Suppressor macrophage treated with lipopolysaccharide for 1 hour (primary cell): ENCODE measurements at regions not wholly inside any gene's neighbourhood (a gene's known extent, or its start where the extent isn't known, plus 50 kb on each side); places are given as distances from the start of the nearest gene placed in this dataset.
"Not testable (repeated sequence)": the region's sequence is repeated elsewhere in the genome, so short reads cannot be mapped to it uniquely, and the experiment has no call there.

Experiments
- DNase-seq, 3 donors: peaks; one replicate each; pipeline ENCODE4 v3.0.0-alpha.2; 2020 to 2022

- not testable (repeated sequence) for DNase-seq
These were observed 1286.4 kb upstream of the CDH18 start for GRCh38 chr5:21274361-21274760.

DNA sequence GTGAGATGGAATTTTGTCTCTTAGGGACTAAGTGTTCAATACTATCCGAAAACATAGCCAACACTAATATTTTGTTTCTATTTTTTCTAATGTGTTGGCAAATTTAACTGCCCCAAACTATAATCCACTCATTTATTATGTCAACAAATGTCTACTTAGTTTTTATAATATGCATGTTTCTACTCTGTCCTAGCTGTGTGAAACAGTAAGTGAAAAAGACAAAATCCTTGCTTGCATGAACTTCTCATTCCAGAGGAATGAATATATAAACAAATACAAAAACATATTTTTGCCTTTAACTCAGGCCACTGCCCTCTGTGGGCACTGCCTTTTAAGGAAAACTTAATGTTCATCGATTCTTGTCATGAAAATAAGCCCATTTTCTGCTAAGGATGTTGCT, 1275.4 kb upstream of the CDH18 start:
- DNase-seq: no peak

DNA sequence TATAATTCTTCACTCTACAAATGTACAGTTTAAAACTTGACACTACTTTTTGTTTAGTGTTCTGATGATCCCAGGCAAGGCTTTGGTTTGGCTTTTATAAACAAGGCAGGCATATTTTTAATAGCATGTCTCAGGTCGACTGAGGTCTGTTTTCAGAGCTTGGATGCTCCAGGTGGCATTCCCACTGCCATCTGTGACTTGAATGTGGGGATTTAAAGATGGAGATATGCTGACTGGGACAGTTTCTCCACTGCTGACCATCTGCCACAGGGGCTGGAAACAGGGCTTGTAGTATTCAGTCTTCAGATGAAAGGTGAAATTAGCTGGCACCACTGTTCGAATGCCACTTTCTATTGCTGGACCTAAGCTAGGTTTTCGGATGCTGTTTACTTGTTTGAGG, 1266.2 kb upstream of the CDH18 start:
- no peak for DNase-seq

- no peak for DNase-seq
These were observed 1257.0 kb upstream of the CDH18 start for GRCh38 chr5:21244982-21245381.

- no peak for DNase-seq
These were observed 1250.8 kb upstream of the CDH18 start for GRCh38 chr5:21238786-21239185.

DNA sequence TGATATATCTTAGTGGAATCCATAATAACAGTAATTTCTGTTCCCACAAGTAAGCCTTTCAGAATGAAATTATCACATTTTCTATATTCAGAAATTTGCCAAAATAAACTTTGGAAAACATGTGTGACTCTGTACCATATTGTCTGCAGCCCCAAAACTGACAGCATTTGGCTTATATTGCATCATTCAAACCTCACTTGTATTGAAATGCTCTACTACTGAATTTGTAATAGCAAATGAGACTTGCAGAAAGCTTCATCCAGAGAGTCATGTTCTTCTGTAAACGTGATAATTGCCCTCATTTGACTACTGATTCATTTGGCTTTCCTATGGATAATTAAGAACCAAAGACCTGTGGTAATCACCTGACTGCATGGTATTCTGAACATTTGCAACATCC, 1249.5 kb upstream of the CDH18 start:
- DNase-seq: no peak

DNA sequence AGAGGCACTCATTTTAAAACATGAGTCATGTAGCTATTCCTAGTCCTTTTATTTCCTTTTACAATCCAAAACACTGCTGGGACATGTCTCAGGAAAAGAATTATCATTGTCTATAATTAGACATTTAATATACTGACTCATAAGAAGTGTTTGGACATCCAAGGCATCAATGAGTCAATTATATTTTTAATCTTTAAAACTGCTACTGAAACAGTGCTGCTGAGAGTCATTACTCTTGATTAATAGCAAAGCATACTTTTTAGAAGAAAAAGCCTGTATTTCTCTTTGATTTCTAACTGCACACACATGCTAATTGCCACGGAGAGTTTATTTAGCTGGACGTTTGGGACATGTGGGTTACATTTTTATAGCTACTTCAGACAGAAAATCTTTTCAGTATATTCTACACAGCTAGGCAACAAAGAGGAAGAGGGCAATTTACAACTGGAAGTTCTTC, 1249.0 kb upstream of the CDH18 start:
- DNase-seq: no peak

DNA sequence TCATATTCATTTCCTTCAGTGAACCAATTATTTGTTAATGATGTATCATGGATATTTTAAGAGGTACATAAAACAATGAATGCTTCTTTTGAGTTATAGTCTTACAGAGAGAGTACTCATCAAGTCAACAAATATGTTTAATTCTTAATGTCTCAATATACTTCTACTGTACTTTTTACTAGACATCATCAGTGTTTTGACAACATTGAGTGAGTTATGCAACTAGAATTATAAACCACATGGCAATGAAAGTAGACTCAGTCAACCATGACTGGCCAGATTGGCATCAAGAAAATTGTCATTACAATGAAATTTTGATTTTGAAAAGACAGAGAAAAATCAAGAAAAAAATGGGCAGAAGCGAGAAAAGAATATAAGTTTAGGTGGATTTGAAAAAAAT, 1248.1 kb upstream of the CDH18 start:
- DNase-seq: no peak

- DNase-seq: no peak
These were observed 1237.4 kb upstream of the CDH18 start for GRCh38 chr5:21225223-21226064.

- DNase-seq: no peak
These were observed 1233.6 kb upstream of the CDH18 start for GRCh38 chr5:21221616-21222015.

DNA sequence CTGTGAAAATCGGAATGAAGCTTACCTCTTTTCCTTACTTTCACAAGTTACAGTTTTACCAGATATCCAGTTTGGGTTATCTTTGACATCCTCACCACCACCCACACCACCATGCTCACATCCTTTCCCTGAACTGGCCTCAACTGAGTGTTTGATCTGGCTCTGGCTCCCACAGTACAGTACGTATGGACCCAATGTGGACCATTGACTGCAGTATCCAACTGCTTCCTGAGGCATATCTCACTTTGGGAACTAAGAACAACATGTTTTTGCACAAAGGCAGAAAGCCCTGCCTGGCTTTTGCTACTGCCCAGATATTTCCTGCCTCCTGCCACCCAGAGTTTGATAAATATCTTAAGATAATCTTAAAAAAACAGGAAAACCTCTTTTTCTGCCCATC, 1232.0 kb upstream of the CDH18 start:
- no peak for DNase-seq

DNA sequence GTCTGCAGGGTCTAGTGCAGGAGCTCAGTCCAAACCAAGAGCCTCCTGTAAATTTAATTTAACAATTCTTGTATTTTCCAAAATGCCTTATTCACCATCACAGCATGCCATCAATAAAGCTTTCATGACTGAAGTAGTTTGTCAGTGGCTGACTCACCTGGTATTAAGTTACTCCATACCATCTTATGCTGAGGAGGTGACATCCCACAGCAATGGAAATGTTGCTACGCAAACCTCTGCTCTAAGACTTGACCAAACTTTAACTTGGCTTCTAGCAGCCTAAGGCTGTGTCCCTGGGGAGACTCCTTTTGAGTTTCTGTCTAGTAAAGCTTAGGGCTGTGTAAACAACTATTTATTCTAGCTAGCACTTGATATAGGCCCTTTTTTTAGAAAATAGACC, 1231.3 kb upstream of the CDH18 start:
- no peak for DNase-seq

- DNase-seq: no peak
These were observed 1224.0 kb upstream of the CDH18 start for GRCh38 chr5:21212026-21212425.

DNA sequence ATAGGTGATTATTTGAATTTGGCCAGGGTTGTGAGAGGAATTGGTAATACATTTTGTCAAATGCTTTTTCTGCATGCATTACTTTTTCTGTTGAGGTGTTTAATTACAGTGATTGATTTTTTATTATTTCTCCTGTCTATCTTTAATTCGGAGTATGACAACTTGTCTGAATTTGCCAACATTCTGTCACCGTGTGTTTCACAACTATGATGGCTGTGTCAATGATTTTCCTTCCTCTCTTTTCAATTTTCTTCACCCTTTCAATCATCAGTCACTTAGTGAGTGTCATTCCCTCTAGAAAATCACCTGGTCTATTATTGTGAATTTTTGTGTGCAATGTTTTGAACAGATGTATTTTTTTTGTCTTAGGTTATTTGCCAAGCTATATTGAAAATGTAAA, 1221.4 kb upstream of the CDH18 start:
- no peak for DNase-seq

- DNase-seq: no peak
These were observed 1211.1 kb upstream of the CDH18 start for GRCh38 chr5:21199087-21199486.

- no peak for DNase-seq
These were observed 1207.1 kb upstream of the CDH18 start for GRCh38 chr5:21195145-21195544.

DNA sequence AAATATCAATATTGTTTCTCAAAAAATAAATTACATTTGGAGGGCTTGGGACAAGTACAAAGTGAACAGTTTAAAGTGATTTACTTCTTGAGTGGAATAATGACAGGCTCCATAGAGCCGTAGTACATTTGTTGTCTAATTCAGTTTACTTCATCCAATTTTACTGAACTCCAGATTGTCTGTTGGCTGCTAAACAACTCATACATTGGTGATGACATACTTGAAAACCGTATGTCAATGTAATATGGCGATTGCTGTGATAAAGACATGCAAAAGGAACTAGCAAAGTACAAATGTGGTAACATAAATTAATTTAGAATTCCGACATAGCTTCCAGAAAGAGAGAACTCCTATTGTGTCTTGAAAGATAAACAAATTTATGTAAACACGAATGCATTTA, 1197.5 kb upstream of the CDH18 start:
- DNase-seq: no peak

- no peak for DNase-seq
These were observed 1196.6 kb upstream of the CDH18 start for GRCh38 chr5:21184581-21184980.

DNA sequence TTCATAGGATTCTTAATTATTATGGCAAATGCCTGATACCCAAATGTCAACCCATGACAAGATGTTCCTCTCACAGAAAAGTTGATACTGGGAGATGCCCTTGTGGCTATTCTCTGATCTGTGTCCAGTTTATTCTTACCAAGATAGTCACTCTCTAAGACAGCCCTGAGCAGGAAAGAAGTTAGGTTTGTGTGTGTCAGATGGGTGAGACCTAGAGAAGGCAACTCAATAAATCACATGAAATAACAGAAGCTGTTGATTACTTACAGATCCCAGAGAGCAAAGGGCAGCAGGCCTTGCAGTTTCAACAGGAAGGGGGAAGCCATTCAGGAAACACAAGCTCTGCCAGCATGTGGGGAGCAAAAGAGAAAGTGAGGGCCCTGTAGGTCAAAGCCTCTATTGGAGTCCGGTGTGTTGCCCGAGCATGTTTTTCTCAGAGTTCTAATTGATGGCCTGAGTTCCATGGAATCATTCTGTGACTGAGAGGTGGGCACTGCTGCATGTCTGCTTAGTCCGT, 1193.7 kb upstream of the CDH18 start:
- no peak for DNase-seq

DNA sequence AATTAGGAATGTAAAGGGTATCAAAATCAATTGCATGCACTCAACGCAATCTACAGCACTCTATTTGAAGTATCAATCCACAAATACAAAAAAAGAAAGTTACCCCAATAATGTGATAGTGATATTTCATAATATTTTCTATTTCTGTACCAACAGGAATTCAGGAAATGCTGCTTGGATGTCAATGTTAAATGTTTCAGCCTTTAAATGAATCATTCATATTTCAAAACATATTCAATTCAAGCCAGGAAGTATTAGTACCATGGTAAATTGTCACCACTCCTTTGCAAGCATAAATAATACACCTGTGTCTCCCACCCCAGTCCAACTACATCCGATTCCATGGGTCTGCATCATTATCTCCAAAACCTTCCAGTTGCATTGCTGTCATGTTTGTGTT, 1185.5 kb upstream of the CDH18 start:
- DNase-seq: no peak

DNA sequence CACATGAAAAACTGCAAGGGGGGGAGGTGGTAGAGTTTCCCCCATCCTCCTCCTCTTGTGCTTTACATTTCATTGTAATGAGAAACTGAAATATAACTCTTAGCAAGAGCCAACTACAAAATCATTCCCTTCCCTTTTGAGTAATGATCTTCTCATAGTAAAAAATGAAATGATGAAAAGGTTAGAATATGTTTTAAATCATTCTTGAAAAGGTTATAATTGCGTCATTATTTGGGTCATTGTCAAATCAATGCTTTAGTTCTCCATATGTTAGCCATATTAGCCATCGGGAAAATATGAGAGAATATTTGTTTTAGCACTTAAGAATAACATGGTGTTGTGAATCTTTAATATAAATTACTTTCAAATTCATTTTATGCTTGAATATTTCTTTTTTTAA, 1185.0 kb upstream of the CDH18 start:
- no peak for DNase-seq

DNA sequence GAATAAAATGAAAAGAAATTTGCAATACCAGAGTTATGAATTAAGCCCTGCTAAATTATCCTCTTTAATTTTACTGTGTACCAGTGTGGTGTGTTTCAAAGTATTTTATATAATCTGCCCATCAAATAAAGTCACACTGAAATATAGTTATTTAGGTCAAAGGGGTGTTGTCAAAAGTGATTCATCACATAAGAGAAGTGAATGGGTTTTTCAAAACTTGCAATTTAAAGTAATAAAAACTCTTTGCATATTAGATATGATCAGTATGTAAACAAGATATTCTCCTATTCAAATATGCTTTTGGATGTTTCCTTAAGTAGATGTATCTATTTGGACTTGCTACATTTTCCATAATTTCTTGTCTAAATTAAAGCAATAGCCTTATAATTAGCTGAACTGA, 1183.0 kb upstream of the CDH18 start:
- DNase-seq: no peak

- DNase-seq: no peak
These were observed 1180.6 kb upstream of the CDH18 start for GRCh38 chr5:21168557-21168956.

DNA sequence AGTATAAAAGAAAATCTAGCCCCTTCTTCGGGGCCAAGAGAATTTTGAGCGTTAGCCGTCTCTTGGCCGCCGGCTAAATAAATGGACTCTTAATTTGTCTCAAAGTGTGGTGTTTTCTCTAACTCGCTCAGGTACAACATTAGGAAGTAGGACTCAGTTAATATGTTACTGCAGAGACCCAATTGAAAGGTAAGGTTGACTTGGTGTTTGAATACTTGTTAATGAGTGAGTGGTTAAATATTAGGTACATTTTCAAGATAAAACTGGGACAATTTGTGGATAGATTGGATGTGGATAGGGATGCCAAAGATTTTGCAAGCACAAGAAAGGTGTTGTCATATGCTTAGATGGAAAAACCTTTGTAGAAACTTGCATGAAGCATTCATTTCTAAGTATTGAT, 1177.3 kb upstream of the CDH18 start:
- no peak for DNase-seq

DNA sequence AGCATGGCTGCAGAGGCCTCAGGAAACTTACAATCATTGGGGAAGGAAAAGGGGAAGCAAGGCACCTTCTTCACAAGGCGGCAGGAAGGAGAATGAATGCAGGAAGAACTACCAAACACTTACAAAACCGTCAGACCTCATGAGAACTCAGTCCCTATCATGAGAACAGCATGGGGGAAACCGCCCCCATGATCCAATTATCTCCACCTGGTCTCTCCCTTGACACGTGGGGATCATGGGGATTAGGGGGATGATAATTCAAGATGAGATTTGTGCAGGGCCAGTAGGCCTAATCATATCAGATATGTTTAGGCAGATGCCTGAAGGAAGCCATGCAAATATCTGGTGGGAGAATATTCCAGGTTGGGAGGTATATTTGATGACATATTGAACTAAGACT, 1176.4 kb upstream of the CDH18 start:
- DNase-seq: no peak
